ENCODE measurements at regions not wholly inside any gene's neighbourhood (a gene's known extent, or its start where the extent isn't known, plus 50 kb on each side); places are given as distances from the start of the nearest gene placed in this dataset.

GRCh38 chr12:3958534-3958933, 85.3 kb upstream of the PARP11 start:
- TF ChIP-seq CTCF (IDR thresholded peaks at IDR 0.05) (no peak), POLR2A (IDR thresholded peaks at IDR 0.05) (no peak)
